ENCODE measurements at regions not wholly inside any gene's neighbourhood (a gene's known extent, or its start where the extent isn't known, plus 50 kb on each side); places are given as distances from the start of the nearest gene placed in this dataset.

- H3K27me3 Mint-ChIP-seq, result no peaks in the 10 kb centered on the region
- H3K4me1 Mint-ChIP-seq (ENCODE audit: unreplicated experiment), result peaks cover 10% of the 10 kb centered on the region
- no peak overlapping the region for H3K27ac Mint-ChIP-seq
- H3K4me3 Mint-ChIP-seq, result no peak overlapping the region
- TF ChIP-seq CTCF (conservative IDR thresholded peaks at IDR 0.05), result no peak
- no peaks in the 10 kb centered on the region for H3K9me3 Mint-ChIP-seq
- DNase-seq (ENCODE audit: extremely low spot score, unreplicated experiment), result no peak
- H3K36me3 Mint-ChIP-seq, result no peaks in the 10 kb centered on the region
These were observed 213.8 kb downstream of the SLC6A15 start for GRCh38 chr12:84698576-84699333.

- H3K27me3 Mint-ChIP-seq, result no peaks in the 10 kb centered on the region
- H3K9me3 Mint-ChIP-seq, result no peaks in the 10 kb centered on the region
- H3K27ac Mint-ChIP-seq, result no peak overlapping the region
- no peaks in the 10 kb centered on the region for H3K36me3 Mint-ChIP-seq
- no peak for TF ChIP-seq CTCF (conservative IDR thresholded peaks at IDR 0.05)
- DNase-seq (ENCODE audit: extremely low spot score, unreplicated experiment), result no peak
- H3K4me1 Mint-ChIP-seq (ENCODE audit: unreplicated experiment), result peaks cover 10% of the 10 kb centered on the region
- no peak overlapping the region for H3K4me3 Mint-ChIP-seq
These were observed 215.6 kb downstream of the SLC6A15 start for GRCh38 chr12:84696908-84697540.

- Mint-ChIP-seq H3K4me1 (ENCODE audit: unreplicated experiment) (peaks cover 6% of the 10 kb centered on the region), H3K27me3 (no peaks in the 10 kb centered on the region), H3K36me3 (no peaks in the 10 kb centered on the region), H3K9me3 (no peaks in the 10 kb centered on the region), H3K4me3 (no peak overlapping the region), H3K27ac (no peak overlapping the region)
- no peak for TF ChIP-seq CTCF (conservative IDR thresholded peaks at IDR 0.05)
- no peak for DNase-seq (ENCODE audit: extremely low spot score, unreplicated experiment)
These were observed 216.3 kb downstream of the SLC6A15 start for GRCh38 chr12:84696281-84696680.

- Mint-ChIP-seq H3K27ac (no peak overlapping the region), H3K36me3 (no peaks in the 10 kb centered on the region), H3K4me1 (ENCODE audit: unreplicated experiment) (peaks cover 4% of the 10 kb centered on the region), H3K4me3 (no peak overlapping the region), H3K9me3 (peaks cover 4% of the 10 kb centered on the region), H3K27me3 (no peaks in the 10 kb centered on the region)
- no peak for DNase-seq (ENCODE audit: extremely low spot score, unreplicated experiment)
- TF ChIP-seq CTCF (conservative IDR thresholded peaks at IDR 0.05), result no peak
These were observed 218.5 kb downstream of the SLC6A15 start for GRCh38 chr12:84694116-84694515.

GRCh38 chr12:84692071-84692470 lies 220.5 kb downstream of the SLC6A15 start:
- H3K36me3 Mint-ChIP-seq, result no peaks in the 10 kb centered on the region
- TF ChIP-seq CTCF (conservative IDR thresholded peaks at IDR 0.05), result no peak
- peaks cover 4% of the 10 kb centered on the region for H3K9me3 Mint-ChIP-seq
- no peaks in the 10 kb centered on the region for H3K27me3 Mint-ChIP-seq
- H3K4me1 Mint-ChIP-seq (ENCODE audit: unreplicated experiment), result peaks cover 4% of the 10 kb centered on the region
- H3K27ac Mint-ChIP-seq, result no peak overlapping the region
- no peak for DNase-seq (ENCODE audit: extremely low spot score, unreplicated experiment)
- no peak overlapping the region for H3K4me3 Mint-ChIP-seq

Data from type B pancreatic cell (in vitro differentiated cells).